Kidney epithelial cell (primary cell): ENCODE measurements at regions not wholly inside any gene's neighbourhood (a gene's known extent, or its start where the extent isn't known, plus 50 kb on each side); places are given as distances from the start of the nearest gene placed in this dataset.

Experiments
- DNase-seq: peaks from one replicate; pipeline ENCODE4 v3.0.0-alpha.2; 2010; ENCODE audit warnings: low read depth
- H3K27me3 ChIP-seq: 2 replicates; pipeline ENCODE4 v1.6.0; 2011; ENCODE audit warnings: low read length; ENCODE audit not compliant: control insufficient read depth, insufficient read depth
- H3K36me3 ChIP-seq: 2 replicates; pipeline ENCODE4 v1.5.1; 2011; ENCODE audit warnings: low read length; ENCODE audit not compliant: control insufficient read depth, insufficient read depth
- H3K4me3 ChIP-seq: 2 replicates; pipeline ENCODE4 v1.5.1; 2011; ENCODE audit warnings: low read depth, mild to moderate bottlenecking, control low read depth, low read length
- TF ChIP-seq, protein P1 (sequence below): IDR thresholded peaks from 2 replicates; pipeline ENCODE4 v1.5.1; 2011; ENCODE audit warnings: mild to moderate bottlenecking, moderate library complexity, low read length, control low read depth, inconsistent platforms; ENCODE audit not compliant: insufficient read depth, poor library complexity, severe bottlenecking

DNA sequence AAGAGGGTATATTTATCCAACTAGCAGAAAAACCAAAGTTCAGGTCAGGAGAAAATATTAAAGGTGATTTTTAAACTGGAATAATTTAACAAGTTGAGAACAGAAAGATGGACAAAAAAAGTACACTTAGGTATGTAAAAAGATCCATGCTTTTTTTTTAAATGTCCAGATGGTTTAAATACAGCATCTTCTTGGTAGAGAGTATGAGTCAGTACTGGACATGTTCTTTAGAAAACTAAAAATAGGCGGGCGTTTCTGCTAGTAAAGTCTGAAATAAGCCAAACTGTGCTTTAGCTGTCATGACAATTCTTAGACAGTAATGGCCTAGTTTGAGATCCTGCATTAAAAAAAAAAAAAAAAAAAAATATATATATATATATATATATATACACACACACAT, 255.9 kb upstream of the ST8SIA4 start:
- TF ChIP-seq, protein P1, sequence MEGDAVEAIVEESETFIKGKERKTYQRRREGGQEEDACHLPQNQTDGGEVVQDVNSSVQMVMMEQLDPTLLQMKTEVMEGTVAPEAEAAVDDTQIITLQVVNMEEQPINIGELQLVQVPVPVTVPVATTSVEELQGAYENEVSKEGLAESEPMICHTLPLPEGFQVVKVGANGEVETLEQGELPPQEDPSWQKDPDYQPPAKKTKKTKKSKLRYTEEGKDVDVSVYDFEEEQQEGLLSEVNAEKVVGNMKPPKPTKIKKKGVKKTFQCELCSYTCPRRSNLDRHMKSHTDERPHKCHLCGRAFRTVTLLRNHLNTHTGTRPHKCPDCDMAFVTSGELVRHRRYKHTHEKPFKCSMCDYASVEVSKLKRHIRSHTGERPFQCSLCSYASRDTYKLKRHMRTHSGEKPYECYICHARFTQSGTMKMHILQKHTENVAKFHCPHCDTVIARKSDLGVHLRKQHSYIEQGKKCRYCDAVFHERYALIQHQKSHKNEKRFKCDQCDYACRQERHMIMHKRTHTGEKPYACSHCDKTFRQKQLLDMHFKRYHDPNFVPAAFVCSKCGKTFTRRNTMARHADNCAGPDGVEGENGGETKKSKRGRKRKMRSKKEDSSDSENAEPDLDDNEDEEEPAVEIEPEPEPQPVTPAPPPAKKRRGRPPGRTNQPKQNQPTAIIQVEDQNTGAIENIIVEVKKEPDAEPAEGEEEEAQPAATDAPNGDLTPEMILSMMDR, result no peak
- no peaks in the 10 kb centered on the region for H3K27me3 ChIP-seq
- no peak overlapping the region for H3K4me3 ChIP-seq
- H3K36me3 ChIP-seq, result no peaks in the 10 kb centered on the region
- DNase-seq, result no peak

DNA sequence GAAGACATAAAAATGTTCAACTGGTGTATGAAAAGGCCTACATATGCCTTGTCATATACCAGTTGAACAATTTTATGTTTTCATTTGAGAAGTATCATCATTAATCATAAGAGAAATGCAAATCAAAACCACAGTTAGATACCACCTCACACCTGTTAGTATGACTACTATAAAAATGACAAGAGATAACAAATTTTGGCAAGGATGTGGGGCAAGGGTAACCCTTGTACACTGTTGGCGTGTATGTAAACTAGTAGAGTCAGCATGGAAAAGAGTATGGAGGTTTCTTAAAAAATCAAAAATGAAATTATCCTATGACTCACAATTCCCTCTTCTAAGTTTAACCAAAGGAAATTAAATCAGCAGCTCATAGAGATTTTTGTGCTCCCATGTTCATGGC, 250.4 kb upstream of the ST8SIA4 start:
- TF ChIP-seq, protein P1, result no peak
- H3K36me3 ChIP-seq, result no peaks in the 10 kb centered on the region
- no peak overlapping the region for H3K4me3 ChIP-seq
- no peaks in the 10 kb centered on the region for H3K27me3 ChIP-seq
- DNase-seq, result no peak

DNA sequence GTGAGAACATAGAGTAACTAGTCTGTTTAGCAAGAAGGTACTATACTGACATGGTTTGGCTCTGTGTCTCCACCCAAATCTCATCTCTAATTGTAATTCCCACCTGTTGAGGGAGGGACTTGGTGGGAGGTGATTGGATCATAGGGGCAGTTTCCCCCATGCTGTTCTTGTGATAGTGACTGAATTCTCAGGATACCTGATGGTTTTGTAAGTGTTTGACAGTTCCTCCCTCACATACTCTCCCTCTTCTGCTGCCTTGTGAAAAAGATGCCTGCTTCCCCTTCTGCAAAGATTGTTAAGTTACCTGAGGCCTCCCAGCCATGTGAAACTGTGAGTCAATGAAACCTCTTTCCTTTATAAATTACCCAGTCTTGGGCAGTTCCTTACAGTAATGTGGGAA, 240.4 kb upstream of the ST8SIA4 start:
- no peaks in the 10 kb centered on the region for H3K27me3 ChIP-seq
- H3K4me3 ChIP-seq, result no peak overlapping the region
- TF ChIP-seq, protein P1, result no peak
- no peaks in the 10 kb centered on the region for H3K36me3 ChIP-seq
- DNase-seq, result no peak

DNA sequence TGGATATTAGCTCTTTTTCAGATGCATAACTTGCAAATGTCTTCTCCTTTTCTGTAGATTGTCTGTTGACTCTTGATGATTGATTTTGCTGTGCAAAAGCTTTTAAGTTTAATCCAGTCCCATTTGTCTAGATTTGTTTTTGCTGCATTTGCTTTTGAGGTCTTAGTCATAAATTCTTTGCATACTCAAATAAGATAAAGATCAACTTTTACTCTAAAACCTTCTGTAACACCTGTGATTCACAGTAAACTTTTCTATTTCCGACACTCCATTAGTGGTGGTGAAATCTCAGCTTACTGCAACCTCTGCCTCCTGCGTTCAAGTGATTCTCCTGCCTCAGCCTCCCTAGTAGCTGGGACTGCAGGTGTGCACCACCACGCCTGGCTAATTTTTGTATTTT, 239.0 kb upstream of the ST8SIA4 start:
- H3K27me3 ChIP-seq, result no peaks in the 10 kb centered on the region
- no peak for DNase-seq

DNA sequence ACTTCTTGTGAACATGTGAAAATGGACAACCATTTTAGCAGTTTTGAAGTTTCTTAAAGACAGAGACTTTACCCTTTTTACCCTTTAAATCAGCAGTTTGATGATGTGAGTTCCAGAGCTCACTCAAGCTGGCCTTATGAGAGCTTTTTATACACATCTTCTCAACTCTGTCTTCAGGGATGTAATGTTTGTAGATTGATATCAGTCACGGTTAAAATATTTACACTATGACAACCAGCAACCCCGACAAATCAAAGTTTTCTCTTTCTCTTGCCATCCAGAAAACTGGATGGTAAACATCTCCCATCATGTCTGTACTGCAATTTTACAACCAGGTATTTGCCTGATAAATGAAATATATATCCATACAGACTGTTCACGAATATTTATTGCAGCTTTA, 233.4 kb upstream of the ST8SIA4 start:
- no peak overlapping the region for H3K4me3 ChIP-seq
- no peak for DNase-seq
- no peaks in the 10 kb centered on the region for H3K27me3 ChIP-seq
- H3K36me3 ChIP-seq, result no peaks in the 10 kb centered on the region
- TF ChIP-seq, protein P1, result no peak

More for the DNA sequence above, 239.0 kb upstream of the ST8SIA4 start:
- Histone ChIP-seq H3K36me3 (no peaks in the 10 kb centered on the region), H3K4me3 (no peak overlapping the region)
- TF ChIP-seq, protein P1, result no peak

DNA sequence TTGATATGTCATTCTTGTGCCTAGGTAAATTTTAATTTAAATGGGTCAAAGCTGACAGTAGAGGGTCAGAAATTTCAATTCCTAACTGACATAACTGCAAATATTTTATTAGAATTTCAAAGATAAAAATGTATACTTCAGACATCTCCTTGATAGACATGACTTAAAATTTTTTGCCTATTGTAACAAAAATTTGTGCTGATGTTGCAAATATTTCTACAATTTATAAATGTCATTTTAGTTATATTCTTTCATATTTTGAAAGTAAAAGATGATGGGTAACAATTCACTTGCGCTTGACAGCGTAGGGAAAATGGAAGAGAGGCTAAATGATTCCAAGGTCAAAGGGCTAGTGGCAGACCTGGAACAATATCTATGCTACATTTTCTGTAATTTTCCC, 220.3 kb upstream of the ST8SIA4 start:
- H3K27me3 ChIP-seq, result no peaks in the 10 kb centered on the region
- no peak for DNase-seq
- no peak overlapping the region for H3K4me3 ChIP-seq
- H3K36me3 ChIP-seq, result no peaks in the 10 kb centered on the region
- TF ChIP-seq, protein P1, result no peak
